Activated CD8-positive, alpha-beta memory T cell treated with anti-CD3 and anti-CD28 coated beads, Interleukin-2, amount 50 U/mL, for 48 hours (primary cell): ENCODE measurements at regions not wholly inside any gene's neighbourhood (a gene's known extent, or its start where the extent isn't known, plus 50 kb on each side); places are given as distances from the start of the nearest gene placed in this dataset.

Source experiments
- DNase-seq: peaks from one replicate; pipeline ENCODE4 v3.0.0-alpha.2; 2020

- no peak for DNase-seq
These were observed 686.9 kb upstream of the NCAM2 start for GRCh38 chr21:20311234-20311787.

- no peak for DNase-seq
These were observed 685.2 kb upstream of the NCAM2 start for GRCh38 chr21:20313013-20313412.

- no peak for DNase-seq
These were observed 683.2 kb upstream of the NCAM2 start for GRCh38 chr21:20315042-20315441.

- DNase-seq = no peak
These were observed 668.6 kb upstream of the NCAM2 start for GRCh38 chr21:20329636-20330035.

GRCh38 chr21:20330652-20331051 is 667.6 kb upstream of the NCAM2 start:
- DNase-seq = no peak

- DNase-seq = no peak
These were observed 663.6 kb upstream of the NCAM2 start for GRCh38 chr21:20334585-20334984.

GRCh38 chr21:20341431-20341830 is 656.8 kb upstream of the NCAM2 start:
- DNase-seq = no peak

- no peak for DNase-seq
These were observed 655.0 kb upstream of the NCAM2 start for GRCh38 chr21:20343186-20343585.

- no peak for DNase-seq
These were observed 647.1 kb upstream of the NCAM2 start for GRCh38 chr21:20351138-20351537.

GRCh38 chr21:20353351-20353750 is 644.9 kb upstream of the NCAM2 start:
- no peak for DNase-seq

- no peak for DNase-seq
These were observed 625.2 kb upstream of the NCAM2 start for GRCh38 chr21:20373031-20373430.

- DNase-seq = no peak
These were observed 621.0 kb upstream of the NCAM2 start for GRCh38 chr21:20377250-20377649.

GRCh38 chr21:20388400-20388799 is 609.8 kb upstream of the NCAM2 start:
- no peak for DNase-seq

GRCh38 chr21:20396798-20397197 is 601.4 kb upstream of the NCAM2 start:
- no peak for DNase-seq

GRCh38 chr21:20404915-20405314 is 593.3 kb upstream of the NCAM2 start:
- DNase-seq = no peak

GRCh38 chr21:20418353-20418752 is 579.9 kb upstream of the NCAM2 start:
- no peak for DNase-seq

GRCh38 chr21:20419772-20420171 is 578.4 kb upstream of the NCAM2 start:
- DNase-seq = no peak

- no peak for DNase-seq
These were observed 573.3 kb upstream of the NCAM2 start for GRCh38 chr21:20424943-20425342.

GRCh38 chr21:20425856-20426255 is 572.4 kb upstream of the NCAM2 start:
- no peak for DNase-seq

- DNase-seq = no peak
These were observed 557.9 kb upstream of the NCAM2 start for GRCh38 chr21:20440338-20440737.

- DNase-seq = no peak
These were observed 554.6 kb upstream of the NCAM2 start for GRCh38 chr21:20443558-20444155.

GRCh38 chr21:20445971-20446370 is 552.2 kb upstream of the NCAM2 start:
- no peak for DNase-seq

- DNase-seq = no peak
These were observed 547.2 kb upstream of the NCAM2 start for GRCh38 chr21:20451046-20451445.

- no peak for DNase-seq
These were observed 545.3 kb upstream of the NCAM2 start for GRCh38 chr21:20452935-20453334.

- no peak for DNase-seq
These were observed 538.4 kb upstream of the NCAM2 start for GRCh38 chr21:20459838-20460237.
